ENCODE measurements at regions not wholly inside any gene's neighbourhood (a gene's known extent, or its start where the extent isn't known, plus 50 kb on each side); places are given as distances from the start of the nearest gene placed in this dataset.

DNA sequence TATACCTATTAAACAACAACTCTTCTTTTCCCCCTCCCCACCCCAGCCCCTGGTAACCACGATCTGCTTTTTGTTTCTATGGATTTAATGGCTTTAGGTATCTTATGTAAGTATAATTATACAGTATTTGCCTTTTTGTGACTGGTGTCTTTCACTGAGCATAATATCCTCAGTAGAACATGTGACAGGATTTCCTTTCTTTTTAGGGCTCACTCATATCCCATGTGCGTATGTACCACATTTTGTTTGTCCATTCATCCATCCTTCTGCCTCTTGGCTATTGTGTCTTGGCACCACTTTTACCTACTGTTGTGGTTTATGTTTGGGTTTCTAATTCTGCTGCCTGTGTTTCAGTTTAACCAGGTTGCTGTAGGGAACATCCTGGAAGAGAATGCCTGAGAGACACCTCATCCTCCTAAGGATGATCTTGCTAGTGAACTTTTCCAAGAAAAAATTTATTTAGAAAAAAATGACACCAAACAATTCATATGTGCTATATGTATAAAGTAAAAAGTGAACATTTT lies 77.6 kb upstream of the SESN3 start:
- Histone ChIP-seq H3K4me3 (no peak overlapping the region), H3K27ac (no peak overlapping the region), H3K4me1 (replicated peaks in 1 of 2) (peaks cover 0 to 6% of the 10 kb centered on the region in 2 donors)
- ATAC-seq (replicated peaks in 6 of 8), result no peak
- 83 to 100% (median 100%) methylated on average over 1 to 2 of the region's 2 CpGs; no CpG with 5 or more reads in 4 of the 10 experiments for WGBS, 10 experiments
- in situ Hi-C loops (cut with MboI; ENCODE audit: low pct_unique_long_range_greater_than_20kb in 2 of 9, low sequenced_read_pairs in 9 of 9, unreplicated experiment in 9 of 9), result no loop called here

DNA sequence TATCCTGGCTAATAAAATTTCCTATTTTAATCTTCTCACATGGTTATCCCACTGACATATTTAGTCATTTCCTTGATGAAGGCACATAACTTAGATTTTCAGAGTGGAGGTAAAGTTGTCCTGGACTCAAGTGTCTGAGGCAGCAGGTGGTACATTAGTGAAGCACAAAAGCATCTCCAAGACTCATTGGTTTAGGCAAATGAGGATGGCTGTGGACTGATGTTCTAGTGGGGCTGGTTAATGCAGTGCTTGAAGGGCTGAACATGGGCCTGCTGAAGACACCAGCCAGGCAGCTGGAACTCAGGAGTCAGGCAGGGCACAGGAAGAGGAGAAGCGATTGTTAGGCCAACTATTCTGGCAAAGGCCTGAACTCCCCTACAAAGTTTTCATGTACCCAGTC lies 76.3 kb upstream of the SESN3 start:
- Histone ChIP-seq H3K4me3 (no peak overlapping the region), H3K27ac (no peak overlapping the region), H3K4me1 (replicated peaks in 1 of 2) (no peaks in the 10 kb centered on the region)
- in situ Hi-C loops (cut with MboI; ENCODE audit: low pct_unique_long_range_greater_than_20kb in 2 of 9, low sequenced_read_pairs in 9 of 9, unreplicated experiment in 9 of 9), result no loop called here
- ATAC-seq (replicated peaks in 6 of 8), result no peak
- 100% methylated on average over 1 of the region's 1 CpG; no CpG with 5 or more reads in 8 of the 10 experiments for WGBS, 10 experiments

DNA sequence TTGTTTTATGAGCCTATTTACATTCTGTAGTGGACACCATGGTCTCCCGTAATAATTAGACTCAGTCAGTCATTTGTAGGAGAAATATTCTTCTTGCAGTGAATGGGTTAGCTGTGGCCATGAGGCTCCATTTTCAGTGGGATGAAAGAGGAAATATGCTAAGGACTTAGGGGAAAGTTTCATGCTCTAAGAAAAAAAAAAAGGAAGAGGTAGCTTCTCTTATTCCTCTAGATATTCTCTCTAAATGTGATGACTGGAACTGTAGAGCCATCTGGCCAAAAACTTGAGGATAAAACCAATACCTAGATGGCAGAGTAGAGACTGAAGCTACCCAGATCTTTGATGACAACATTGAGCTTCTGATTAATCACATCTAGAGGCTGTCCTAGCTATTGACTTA lies 75.8 kb upstream of the SESN3 start:
- in situ Hi-C loops (cut with MboI; ENCODE audit: low pct_unique_long_range_greater_than_20kb in 2 of 9, low sequenced_read_pairs in 9 of 9, unreplicated experiment in 9 of 9), result no loop called here
- 83 to 100% (median 100%) methylated on average over 1 of the region's 1 CpG; no CpG with 5 or more reads in 1 of the 10 experiments for WGBS, 10 experiments

DNA sequence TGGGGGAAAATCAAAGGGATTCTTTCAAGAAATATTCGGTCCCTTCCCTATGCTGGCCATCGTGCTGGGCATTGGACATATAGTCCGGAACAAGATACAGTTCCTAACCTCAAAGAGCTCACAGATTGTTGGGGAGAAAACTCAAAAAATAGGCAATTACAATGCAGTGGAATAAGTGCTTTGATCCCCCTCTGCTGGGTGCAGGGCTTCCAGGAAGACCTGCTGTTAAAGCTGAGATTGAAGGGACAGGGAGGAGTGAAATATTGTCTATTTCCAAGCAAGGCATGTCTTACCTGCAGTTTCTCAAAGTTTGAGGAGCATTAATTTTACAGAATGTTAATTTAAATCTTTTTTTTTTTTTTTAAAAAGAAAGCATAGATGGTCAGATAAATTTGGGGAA lies 75.1 kb upstream of the SESN3 start:
- Histone ChIP-seq H3K27ac (no peak overlapping the region), H3K4me1 (replicated peaks in 1 of 2) (no peaks in the 10 kb centered on the region), H3K4me3 (no peak overlapping the region)
- WGBS, 10 experiments, result 57 to 100% (median 80%) methylated on average over 2 to 3 of the region's 3 CpGs; no CpG with 5 or more reads in 1 of the 10 experiments
- no peak for ATAC-seq (replicated peaks in 6 of 8)
- in situ Hi-C loops (cut with MboI; ENCODE audit: low pct_unique_long_range_greater_than_20kb in 2 of 9, low sequenced_read_pairs in 9 of 9, unreplicated experiment in 9 of 9), result no loop called here

More for the DNA sequence above, 75.8 kb upstream of the SESN3 start:
- H3K27ac ChIP-seq, result no peak overlapping the region
- no peaks in the 10 kb centered on the region for H3K4me1 ChIP-seq (replicated peaks in 1 of 2)
- H3K4me3 ChIP-seq, result no peak overlapping the region
- no peak for ATAC-seq (replicated peaks in 6 of 8)

DNA sequence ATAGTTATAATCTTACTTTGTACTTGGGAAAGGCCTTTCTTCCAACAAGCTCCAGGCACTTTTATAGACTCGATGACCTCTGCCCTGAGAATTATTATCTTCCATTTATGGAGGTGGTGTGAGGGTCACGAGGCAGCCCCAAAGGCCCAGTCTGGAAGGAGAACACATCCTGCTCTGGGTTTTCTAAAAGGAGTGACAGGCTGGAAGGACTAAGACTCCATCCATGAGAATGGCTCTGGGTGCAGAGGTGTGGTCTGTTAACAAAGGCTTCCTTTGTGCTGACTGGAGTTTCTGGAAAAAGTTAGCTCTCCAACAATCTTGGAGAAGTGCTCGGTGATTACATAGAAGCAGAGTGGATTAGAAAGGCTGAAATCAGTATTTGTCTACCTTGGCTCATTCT lies 74.7 kb upstream of the SESN3 start:
- no peak for ATAC-seq (replicated peaks in 6 of 8)

DNA sequence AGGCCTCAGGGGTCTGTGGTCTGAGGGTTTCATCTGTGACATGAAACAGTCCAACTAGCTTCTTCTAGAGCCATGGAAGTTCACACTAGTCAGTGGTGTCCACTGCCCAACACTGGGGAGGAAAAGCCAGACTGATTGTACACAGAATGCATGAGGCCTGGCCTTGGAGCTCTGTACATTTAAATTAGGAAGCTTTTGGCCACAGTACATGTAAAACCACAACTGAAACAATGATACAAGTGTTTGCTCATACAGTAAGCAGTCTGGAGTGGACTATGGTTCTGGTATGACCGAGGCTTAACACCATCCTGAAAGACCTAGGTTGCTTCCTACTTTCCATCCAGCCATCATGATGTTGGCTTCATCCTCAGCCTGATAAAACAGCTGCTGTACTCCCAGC lies 73.8 kb upstream of the SESN3 start:
- peaks cover 3% of the 10 kb centered on the region in 2 donors for H3K4me1 ChIP-seq (replicated peaks in 1 of 2)
- no peak for ATAC-seq (replicated peaks in 6 of 8)
- in situ Hi-C loops (cut with MboI; ENCODE audit: low pct_unique_long_range_greater_than_20kb in 2 of 9, low sequenced_read_pairs in 9 of 9, unreplicated experiment in 9 of 9), result no loop called here
- H3K4me3 ChIP-seq, result no peak overlapping the region
- no peak overlapping the region for H3K27ac ChIP-seq
- WGBS, 10 experiments, result 40 to 80% (median 67%) methylated on average over 1 of the region's 1 CpG; no CpG with 5 or more reads in 5 of the 10 experiments

More for the DNA sequence above, 74.7 kb upstream of the SESN3 start:
- no peaks in the 10 kb centered on the region for H3K4me1 ChIP-seq (replicated peaks in 1 of 2)
- no peak overlapping the region for H3K27ac ChIP-seq
- WGBS, 10 experiments, result 0 to 100% (median 74%) methylated on average over 1 to 2 of the region's 3 CpGs; no CpG with 5 or more reads in 2 of the 10 experiments
- in situ Hi-C loops (cut with MboI; ENCODE audit: low pct_unique_long_range_greater_than_20kb in 2 of 9, low sequenced_read_pairs in 9 of 9, unreplicated experiment in 9 of 9), result no loop called here
- no peak overlapping the region for H3K4me3 ChIP-seq

DNA sequence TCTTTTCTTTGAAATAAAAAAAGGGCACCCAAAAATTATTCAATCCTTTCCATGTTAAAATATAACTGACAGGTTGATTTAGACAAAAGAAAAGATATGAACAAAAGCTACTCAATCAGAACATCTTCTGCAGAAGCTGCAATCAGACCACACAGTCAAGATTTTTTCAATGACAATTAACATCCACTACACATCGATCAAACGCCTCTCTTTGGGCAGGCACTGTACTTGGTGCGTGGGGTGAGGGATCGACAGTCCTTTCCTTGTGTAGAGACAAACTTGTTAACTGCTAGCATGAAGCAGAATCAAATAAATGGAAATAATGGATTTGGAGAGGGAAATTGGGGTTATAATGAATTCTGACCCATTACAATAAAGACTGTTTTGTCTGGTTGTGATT lies 71.2 kb upstream of the SESN3 start:
- ATAC-seq (replicated peaks in 6 of 8), result no peak
- 38 to 100% (median 87%) methylated on average over 1 to 4 of the region's 4 CpGs for WGBS, 10 experiments
- H3K27ac ChIP-seq, result no peak overlapping the region
- peaks cover 12 to 18% of the 10 kb centered on the region in 2 donors for H3K4me1 ChIP-seq (replicated peaks in 1 of 2)
- H3K4me3 ChIP-seq, result no peak overlapping the region
- in situ Hi-C loops (cut with MboI; ENCODE audit: low pct_unique_long_range_greater_than_20kb in 2 of 9, low sequenced_read_pairs in 9 of 9, unreplicated experiment in 9 of 9), result no loop called here

DNA sequence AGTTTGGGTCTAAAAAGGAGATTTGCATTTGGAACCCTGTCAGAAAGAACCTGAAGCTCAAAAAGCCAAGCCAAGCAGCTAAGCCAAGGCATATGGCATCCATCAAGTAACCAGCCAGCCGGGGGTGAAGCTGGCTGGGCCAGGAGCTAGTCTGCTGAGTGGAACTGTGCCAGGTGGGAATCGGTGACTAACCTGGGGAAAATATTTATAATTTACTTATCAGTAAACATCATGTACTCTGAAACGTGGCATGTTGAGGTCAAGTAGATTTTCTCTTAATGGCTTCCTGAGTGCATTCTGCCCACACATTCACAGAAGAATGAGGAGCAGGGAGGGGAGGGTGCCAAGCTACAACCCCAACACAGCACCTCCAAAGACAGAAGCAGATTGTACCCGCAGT lies 70.5 kb upstream of the SESN3 start:
- in situ Hi-C loops (cut with MboI; ENCODE audit: low pct_unique_long_range_greater_than_20kb in 2 of 9, low sequenced_read_pairs in 9 of 9, unreplicated experiment in 9 of 9), result no loop called here
- 50 to 100% (median 80%) methylated on average over 1 to 3 of the region's 4 CpGs; no CpG with 5 or more reads in 3 of the 10 experiments for WGBS, 10 experiments
- H3K4me1 ChIP-seq (replicated peaks in 1 of 2), result peaks cover 18 to 23% of the 10 kb centered on the region in 2 donors
- no peak for ATAC-seq (replicated peaks in 6 of 8)
- no peak overlapping the region for H3K27ac ChIP-seq
- no peak overlapping the region for H3K4me3 ChIP-seq

DNA sequence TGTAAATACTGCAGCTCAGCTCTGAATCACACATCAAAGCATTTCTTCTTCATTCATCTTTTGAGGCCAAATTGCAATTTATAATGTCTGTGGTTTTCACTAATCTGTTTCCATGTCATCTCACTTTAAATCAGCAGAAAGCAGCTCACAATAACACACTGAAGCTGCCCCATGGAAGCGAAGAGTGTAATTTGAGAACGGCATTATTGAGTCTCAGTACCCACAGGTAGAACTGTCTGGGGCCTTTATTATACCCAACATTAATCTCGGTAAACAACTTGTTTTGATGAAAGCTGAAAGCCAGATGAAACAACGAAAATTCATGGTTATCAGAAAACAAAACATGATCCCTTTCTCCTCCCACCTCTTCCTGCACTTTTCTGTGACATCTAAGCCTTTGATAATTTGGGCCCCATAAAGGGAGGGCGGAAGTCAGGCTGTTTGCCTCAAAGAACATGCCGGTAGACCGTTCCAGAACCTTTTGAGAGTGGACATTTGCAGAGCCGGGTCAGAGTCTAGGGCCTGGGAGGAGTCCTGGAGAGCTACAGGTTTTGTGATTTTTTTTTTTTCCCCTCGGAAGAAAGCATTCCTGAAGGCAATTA lies 68.2 kb upstream of the SESN3 start:
- Histone ChIP-seq H3K27ac (no peak overlapping the region), H3K4me3 (no peak overlapping the region), H3K4me1 (replicated peaks in 1 of 2) (peaks cover 24 to 42% of the 10 kb centered on the region in 2 donors)
- in situ Hi-C loops (cut with MboI; ENCODE audit: low pct_unique_long_range_greater_than_20kb in 2 of 9, low sequenced_read_pairs in 9 of 9, unreplicated experiment in 9 of 9), result no loop called here
- ATAC-seq (replicated peaks in 6 of 8), result peak in 7 of 8 experiments; percentile 15 to 61 (median 50)
- WGBS, 10 experiments, result 0 to 67% (median 34%) methylated on average over 1 to 7 of the region's 9 CpGs

DNA sequence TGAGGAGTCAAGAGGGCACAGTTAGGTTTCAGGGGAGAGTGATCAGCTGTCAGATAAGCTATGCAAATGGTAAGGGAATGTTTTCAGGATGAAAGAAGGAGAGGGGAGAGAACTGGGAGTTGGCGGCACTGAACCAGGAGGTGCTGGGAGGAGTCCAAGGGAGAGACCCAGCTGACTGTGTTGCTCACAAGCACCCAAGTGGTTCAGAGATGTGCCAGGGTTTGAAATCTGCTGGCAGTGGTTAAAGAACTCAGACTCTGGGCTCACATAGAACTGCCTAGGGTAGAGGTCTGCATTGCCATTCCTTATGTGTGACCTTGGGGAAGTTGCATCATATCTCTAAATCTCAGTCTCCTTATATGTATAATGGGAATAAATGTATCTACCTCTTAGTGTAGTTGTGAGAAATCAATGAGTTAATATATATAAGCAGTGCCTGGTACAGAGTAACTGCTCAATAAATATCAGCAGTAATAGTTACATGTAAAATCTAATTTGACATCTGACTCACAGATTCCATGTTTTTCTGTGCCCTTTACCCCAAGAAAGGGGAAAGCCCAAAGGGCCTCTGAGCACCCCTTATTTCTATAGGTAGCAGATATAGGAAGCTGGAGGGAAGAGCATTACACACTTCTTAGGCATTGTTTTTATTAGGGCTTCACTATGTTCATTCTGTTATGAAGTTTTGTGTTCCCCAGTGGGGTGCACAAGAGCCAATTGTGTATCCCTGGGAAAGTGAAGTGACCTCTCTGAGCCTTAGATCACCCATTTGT lies 66.9 kb upstream of the SESN3 start:
- 60 to 100% (median 100%) methylated on average over 1 of the region's 1 CpG; no CpG with 5 or more reads in 7 of the 10 experiments for WGBS, 10 experiments
- in situ Hi-C loops (cut with MboI; ENCODE audit: low pct_unique_long_range_greater_than_20kb in 2 of 9, low sequenced_read_pairs in 9 of 9, unreplicated experiment in 9 of 9), result no loop called here
- Histone ChIP-seq H3K4me1 (replicated peaks in 1 of 2) (peaks cover 27 to 43% of the 10 kb centered on the region in 2 donors), H3K4me3 (no peak overlapping the region), H3K27ac (no peak overlapping the region)
- ATAC-seq (replicated peaks in 6 of 8), result no peak

DNA sequence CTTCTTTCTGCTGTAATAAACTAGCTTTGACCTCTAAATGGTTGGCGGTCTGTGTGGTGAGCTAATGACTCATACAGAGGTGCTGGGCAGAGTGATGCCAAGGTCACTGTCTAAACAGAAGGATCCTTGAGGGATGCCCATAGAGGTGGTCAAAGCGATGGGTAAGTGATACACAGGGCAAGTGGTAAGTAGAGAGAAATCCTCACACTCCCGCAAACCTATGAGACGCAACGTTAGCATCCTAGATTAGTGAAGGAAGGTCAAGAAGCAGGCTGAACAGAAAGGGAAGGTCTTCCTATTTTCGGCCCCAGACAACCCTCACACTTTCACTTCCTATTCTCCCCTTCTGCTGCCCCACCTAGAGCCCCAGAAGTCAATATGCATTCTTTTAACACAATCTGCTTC lies 65.6 kb upstream of the SESN3 start:
- Histone ChIP-seq H3K4me1 (replicated peaks in 1 of 2) (peaks cover 27 to 43% of the 10 kb centered on the region in 2 donors), H3K27ac (no peak overlapping the region), H3K4me3 (no peak overlapping the region)
- in situ Hi-C loops (cut with MboI; ENCODE audit: low pct_unique_long_range_greater_than_20kb in 2 of 9, low sequenced_read_pairs in 9 of 9, unreplicated experiment in 9 of 9), result no loop called here
- 20 to 100% (median 86%) methylated on average over 1 to 5 of the region's 6 CpGs for WGBS, 10 experiments
- peak in 3 of 8 experiments; percentile 41 to 66 (median 62) for ATAC-seq (replicated peaks in 6 of 8)

DNA sequence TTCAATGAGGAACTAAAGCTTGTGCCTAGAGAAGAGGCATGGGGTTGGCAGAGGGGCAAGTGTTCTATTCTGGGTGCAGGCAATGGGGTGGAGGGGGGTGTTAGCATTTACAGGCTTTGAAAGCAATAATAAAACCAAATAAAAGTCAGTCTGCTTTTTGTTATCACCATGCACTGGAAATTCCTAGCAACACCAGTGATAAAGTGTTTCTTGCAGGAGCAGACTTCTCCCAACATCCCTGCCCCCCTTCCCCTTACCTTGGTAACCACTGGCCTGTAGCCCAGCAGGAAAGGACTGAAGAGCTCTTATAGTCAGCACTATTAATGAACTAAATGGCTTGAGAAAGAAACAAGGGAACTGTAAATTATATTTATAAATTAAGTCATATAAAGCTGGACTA lies 65.2 kb upstream of the SESN3 start:
- peak in 3 of 8 experiments; percentile 71 to 88 (median 77) for ATAC-seq (replicated peaks in 6 of 8)
- in situ Hi-C loops (cut with MboI; ENCODE audit: low pct_unique_long_range_greater_than_20kb in 2 of 9, low sequenced_read_pairs in 9 of 9, unreplicated experiment in 9 of 9), result no loop called here
- peaks cover 27 to 43% of the 10 kb centered on the region in 2 donors for H3K4me1 ChIP-seq (replicated peaks in 1 of 2)
- no peak overlapping the region for H3K4me3 ChIP-seq
- H3K27ac ChIP-seq, result no peak overlapping the region

DNA sequence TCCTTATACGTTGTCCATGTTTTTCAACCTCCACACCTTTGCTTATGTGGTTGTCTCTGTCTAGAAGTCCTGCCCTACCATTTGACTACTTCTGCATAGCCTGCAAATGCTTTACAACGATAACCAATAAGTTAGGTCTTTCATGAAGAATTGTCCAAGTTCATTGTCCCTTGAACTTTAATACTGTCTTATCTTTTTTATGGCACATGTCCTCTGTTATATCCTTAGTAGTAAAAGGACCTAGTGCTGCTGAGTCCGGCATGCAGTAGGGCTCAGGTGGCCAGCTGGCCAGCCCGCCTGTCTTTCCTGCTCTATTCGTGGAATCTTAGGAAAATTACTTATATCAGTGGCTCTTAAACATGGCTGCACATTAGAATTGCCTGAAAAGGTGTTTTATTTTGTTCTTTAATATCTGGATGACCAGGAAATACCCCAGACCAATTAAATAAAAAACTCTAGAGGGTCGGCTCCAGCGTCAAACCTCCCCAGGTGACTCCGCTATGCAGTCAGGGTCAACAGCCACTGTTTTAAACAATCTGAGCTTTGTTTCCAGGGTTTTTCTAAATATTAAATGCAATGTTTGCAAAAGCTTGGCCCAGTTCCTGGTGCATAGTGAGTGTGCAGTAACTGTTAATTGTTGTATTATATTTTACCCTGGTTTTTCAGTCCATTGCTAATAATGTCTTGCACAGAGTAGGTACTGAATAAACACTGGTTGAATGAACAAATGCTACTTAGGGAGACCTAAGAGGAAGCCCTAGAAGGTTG lies 64.6 kb upstream of the SESN3 start:
- in situ Hi-C loops (cut with MboI; ENCODE audit: low pct_unique_long_range_greater_than_20kb in 2 of 9, low sequenced_read_pairs in 9 of 9, unreplicated experiment in 9 of 9), result no loop called here
- peaks cover 27 to 43% of the 10 kb centered on the region in 2 donors for H3K4me1 ChIP-seq (replicated peaks in 1 of 2)
- 67 to 100% (median 91%) methylated on average over 1 to 8 of the region's 8 CpGs; no CpG with 5 or more reads in 1 of the 10 experiments for WGBS, 10 experiments
- no peak overlapping the region for H3K4me3 ChIP-seq
- H3K27ac ChIP-seq, result no peak overlapping the region
- ATAC-seq (replicated peaks in 6 of 8), result no peak
